ENCODE measurements at regions not wholly inside any gene's neighbourhood (a gene's known extent, or its start where the extent isn't known, plus 50 kb on each side); places are given as distances from the start of the nearest gene placed in this dataset.

DNA sequence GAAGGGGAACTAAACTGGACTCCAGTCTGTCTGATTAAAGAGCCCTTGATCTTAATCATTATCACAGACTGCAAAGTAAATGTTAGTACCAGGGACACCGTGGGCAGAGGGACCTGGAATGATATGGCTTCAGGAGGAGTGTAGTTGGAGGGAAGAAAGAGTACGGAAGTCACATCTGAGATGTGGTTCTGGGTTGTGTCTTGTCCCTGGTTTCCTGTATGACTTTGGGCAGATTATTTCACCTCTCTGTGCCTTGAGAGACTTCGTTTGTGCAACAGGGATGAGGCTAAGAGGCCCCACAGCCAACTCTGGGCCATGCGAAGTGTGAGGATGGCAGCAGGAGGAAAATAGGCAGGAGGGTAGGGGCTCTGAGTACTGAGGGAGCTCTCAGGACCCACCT is 76.1 kb upstream of the SLC2A1 start (continued):
- TF ChIP-seq ZNF274 (IDR thresholded peaks at IDR 0.05; ENCODE audit: low read depth, low read length) (no peak), RAD21 (IDR thresholded peaks at IDR 0.05; ENCODE audit: low read depth) (no peak)

- ATAC-seq (no peak), DNase-seq (ENCODE audit: low read depth, low spot score) (no peak)
- Histone ChIP-seq H3K4me1 (ENCODE audit: control insufficient read depth in 1 of 2, insufficient read depth in 2 of 2, low read length in 2 of 2) (peaks cover 0 to 12% of the 10 kb centered on the region in 2 experiments; a peak in 1 of 4 replicates), H3K9ac (ENCODE audit: low read length) (no peak overlapping the region), H4K20me1 (ENCODE audit: insufficient read depth) (no peaks in the 10 kb centered on the region), H3K79me2 (ENCODE audit: insufficient read depth, low read length) (no peaks in the 10 kb centered on the region), H3K36me3 (ENCODE audit: control insufficient read depth in 1 of 2, insufficient read depth in 2 of 2, low read length in 2 of 2) (no peaks in the 10 kb centered on the region), H3K9me2 (ENCODE audit: insufficient read depth) (no peaks in the 10 kb centered on the region), H3K4me3 (replicated peaks in 1 of 2; ENCODE audit: low read depth in 1 of 2, low read length in 2 of 2) (no peak overlapping the region), H3K4me2 (ENCODE audit: low read length) (no peak overlapping the region), H3K27ac (ENCODE audit: low read depth, low read length) (no peak overlapping the region), H2AFZ (ENCODE audit: low read depth, low read length, poor library complexity, severe bottlenecking) (peak overlapping the region; percentile 77), H3K9me3 (ENCODE audit: control insufficient read depth in 1 of 2, insufficient read depth in 1 of 2, low read depth in 1 of 2, low read length in 2 of 2) (no peaks in the 10 kb centered on the region), H3K27me3 (ENCODE audit: insufficient read depth, low read length) (no peaks in the 10 kb centered on the region)
- ChIA-PET RAD21 (ENCODE audit: low non-redundant PET in 1 of 2, low total read pairs in 2 of 2, uncharacterized antibody in 2 of 2, unreplicated experiment in 2 of 2) (interaction anchor here in 1 of 2 experiments (0.5 kb wide), 1 partner anchor 203 kb away, joined by 3 read pairs; no protein-coding TSS in a partner anchor), CTCF (no interaction called here), POLR2A (no interaction called here)
- no peak for TF ChIP-seq ZNF274 (IDR thresholded peaks at IDR 0.05; ENCODE audit: low read depth, low read length)
- TF ChIP-seq, protein P1, sequence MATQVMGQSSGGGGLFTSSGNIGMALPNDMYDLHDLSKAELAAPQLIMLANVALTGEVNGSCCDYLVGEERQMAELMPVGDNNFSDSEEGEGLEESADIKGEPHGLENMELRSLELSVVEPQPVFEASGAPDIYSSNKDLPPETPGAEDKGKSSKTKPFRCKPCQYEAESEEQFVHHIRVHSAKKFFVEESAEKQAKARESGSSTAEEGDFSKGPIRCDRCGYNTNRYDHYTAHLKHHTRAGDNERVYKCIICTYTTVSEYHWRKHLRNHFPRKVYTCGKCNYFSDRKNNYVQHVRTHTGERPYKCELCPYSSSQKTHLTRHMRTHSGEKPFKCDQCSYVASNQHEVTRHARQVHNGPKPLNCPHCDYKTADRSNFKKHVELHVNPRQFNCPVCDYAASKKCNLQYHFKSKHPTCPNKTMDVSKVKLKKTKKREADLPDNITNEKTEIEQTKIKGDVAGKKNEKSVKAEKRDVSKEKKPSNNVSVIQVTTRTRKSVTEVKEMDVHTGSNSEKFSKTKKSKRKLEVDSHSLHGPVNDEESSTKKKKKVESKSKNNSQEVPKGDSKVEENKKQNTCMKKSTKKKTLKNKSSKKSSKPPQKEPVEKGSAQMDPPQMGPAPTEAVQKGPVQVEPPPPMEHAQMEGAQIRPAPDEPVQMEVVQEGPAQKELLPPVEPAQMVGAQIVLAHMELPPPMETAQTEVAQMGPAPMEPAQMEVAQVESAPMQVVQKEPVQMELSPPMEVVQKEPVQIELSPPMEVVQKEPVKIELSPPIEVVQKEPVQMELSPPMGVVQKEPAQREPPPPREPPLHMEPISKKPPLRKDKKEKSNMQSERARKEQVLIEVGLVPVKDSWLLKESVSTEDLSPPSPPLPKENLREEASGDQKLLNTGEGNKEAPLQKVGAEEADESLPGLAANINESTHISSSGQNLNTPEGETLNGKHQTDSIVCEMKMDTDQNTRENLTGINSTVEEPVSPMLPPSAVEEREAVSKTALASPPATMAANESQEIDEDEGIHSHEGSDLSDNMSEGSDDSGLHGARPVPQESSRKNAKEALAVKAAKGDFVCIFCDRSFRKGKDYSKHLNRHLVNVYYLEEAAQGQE (IDR thresholded peaks at IDR 0.05; ENCODE audit: low read depth) = no peak
- no peak for TF ChIP-seq SIN3A (IDR thresholded peaks at IDR 0.05; ENCODE audit: low read depth)
- TF ChIP-seq YY1 (IDR thresholded peaks at IDR 0.05; ENCODE audit: extremely low read depth, insufficient replicate concordance, low read depth, low read length) = no peak
- no peak for TF ChIP-seq JUND (IDR thresholded peaks at IDR 0.05)
- no peak for TF ChIP-seq POLR2AphosphoS5 (IDR thresholded peaks at IDR 0.05; ENCODE audit: low read depth, low read length)
- TF ChIP-seq CEBPB (IDR thresholded peaks at IDR 0.05; ENCODE audit: low read depth) = no peak
- no peak for TF ChIP-seq CBX3 (IDR thresholded peaks at IDR 0.05; ENCODE audit: low read depth)
- BruUV-seq (replicated peaks) = no TSS peak
- intact Hi-C loops (cut with micrococcal nuclease) = no loop called here
Measured at GRCh38 chr1:43034195-43034658, 75.6 kb upstream of the SLC2A1 start.

Data from HCT116 (cell line).